GM18858 (cell line): ENCODE measurements at regions not wholly inside any gene's neighbourhood (a gene's known extent, or its start where the extent isn't known, plus 50 kb on each side); places are given as distances from the start of the nearest gene placed in this dataset.
"Not testable (repeated sequence)": the region's sequence is repeated elsewhere in the genome, so short reads cannot be mapped to it uniquely, and the experiment has no call there.

Source experiments
- ATAC-seq: cut with Tn5 transposase; IDR thresholded peaks from one replicate; pipeline ENCODE4 v1.9.1; 2021; ENCODE audit not compliant: unreplicated experiment

DNA sequence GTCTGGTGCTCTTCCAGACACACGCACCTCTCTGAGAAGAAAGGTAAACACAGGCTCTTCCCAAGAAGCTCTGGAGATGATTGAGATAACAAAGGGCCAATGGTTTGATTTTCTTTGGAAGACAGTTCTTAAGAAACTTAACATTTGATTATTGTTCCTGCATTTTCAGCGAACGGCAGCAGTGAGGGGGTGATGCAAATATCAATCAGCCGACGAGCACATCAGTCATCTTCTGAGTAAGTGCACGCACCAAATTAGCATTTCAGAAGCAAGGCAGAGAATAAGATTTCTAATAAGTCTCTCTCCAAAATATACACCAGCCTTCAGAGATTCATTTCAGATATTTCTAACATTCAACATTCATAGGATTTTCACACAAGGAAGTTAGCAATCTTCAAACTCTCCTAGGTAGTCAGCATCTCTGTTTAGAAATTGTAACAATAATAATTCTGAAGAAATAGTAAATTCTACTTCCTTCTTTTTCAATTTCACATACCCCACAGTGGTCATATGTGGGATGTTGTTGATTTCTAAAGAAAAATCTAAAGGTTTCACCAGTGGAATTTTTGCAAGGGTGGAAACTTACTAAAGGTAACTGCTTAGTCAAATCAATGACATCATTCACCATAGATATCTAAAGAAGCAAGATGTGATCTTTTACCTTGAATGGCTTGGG, 250.3 kb downstream of the SEC61B start:
- no peak for ATAC-seq

- ATAC-seq: no peak
Measured at GRCh38 chr9:99472916-99473245, 250.8 kb downstream of the SEC61B start.

- ATAC-seq: no peak
Measured at GRCh38 chr9:99474186-99474585, 252.1 kb downstream of the SEC61B start.

DNA sequence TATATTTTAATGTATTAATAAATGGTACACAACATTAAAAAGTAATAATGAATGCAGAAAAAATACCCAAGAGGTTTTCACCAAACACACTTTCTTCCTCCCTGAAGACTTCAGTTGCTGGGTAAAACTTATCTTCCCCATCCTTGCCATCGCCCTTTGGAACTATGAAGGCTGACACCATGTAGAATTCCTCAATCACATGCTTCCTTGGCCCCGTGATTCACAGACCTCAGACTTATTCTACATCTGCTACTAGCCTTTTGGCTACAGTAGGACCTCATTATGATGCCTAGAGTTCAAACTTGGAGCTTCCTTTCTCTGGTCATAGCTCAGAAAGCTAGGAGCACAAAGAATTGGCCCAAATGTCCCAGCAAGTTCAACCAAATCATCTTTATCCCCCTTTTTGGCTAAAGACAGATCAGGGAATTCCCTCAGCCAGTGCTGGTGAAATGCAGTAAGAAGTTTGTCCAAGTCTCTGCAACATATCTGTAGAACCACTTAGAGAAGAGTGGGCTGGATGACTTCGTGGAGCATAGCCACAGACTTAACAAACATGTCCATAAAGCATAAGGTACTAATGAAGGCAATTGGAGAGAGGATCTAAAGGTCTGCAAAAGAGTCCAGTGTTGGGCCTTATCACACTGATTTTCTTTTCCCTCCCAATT, 253.5 kb downstream of the SEC61B start:
- ATAC-seq: no peak

GRCh38 chr9:99478469-99479027, 256.5 kb downstream of the SEC61B start:
- ATAC-seq: no peak

- no peak for ATAC-seq
Measured at GRCh38 chr9:99479929-99480328, 257.8 kb downstream of the SEC61B start.

DNA sequence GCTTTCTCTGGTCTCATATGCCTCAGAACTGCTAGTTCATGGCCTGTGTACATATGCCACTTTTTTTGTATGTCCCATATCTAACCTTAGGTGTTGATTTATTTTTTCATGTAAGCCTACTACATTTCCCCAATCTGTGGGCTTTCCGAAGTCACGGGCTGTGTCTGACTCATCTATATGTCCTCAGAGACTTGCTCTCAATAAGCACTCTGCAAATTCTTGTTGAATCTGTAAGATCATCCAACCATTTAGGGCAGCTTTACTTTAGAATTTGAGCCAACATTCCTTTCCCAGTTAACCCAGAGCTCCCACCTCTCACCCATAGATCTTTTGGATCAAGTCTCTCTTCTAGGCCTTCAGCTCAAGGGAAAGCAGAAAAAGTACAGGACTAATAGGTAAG, 263.4 kb downstream of the SEC61B start:
- no peak for ATAC-seq

GRCh38 chr9:99486684-99487083, 264.6 kb downstream of the SEC61B start:
- no peak for ATAC-seq

DNA sequence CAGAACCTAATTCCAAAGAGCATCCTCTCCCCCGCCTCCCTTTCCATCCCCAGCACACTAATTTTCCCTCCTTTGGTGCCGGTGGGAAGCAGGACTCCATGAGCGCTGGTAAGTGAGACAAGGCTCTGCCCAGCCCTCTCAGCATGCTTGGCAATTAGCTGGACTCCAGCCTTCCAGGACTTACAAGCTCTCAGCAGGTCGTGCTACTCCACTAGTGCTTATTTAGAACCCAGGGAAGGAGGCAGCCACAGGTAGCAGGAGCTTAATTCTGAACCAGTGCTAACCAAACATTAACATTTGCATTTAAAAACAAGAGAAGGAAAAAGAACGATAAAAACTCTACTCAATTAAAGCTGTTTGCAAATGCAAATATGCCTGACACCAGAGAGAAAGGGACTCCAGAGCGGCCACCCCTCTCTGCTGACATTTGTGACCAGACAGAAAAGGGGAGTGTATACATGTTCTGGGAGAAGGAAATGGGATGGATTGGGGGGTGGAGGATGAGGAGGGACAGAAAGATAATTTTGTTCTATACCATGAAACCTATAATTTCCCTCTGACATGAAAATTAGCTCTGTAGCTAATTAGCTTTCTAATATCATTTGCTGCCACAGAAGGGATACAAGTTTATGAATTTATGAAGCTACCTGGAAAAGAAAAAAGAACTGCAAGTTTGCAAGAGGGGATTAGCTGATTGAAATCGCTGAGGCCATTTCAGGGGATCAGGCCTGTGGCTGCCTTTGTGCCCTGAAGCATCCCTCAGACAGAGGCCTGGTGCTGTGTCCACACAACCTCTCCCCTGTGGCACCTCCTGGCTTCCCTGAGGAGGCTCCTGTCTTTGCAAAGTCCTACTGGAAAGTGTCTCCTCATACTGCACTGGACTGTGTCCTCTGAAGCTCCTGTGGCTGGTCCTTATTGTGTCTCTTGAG, 266.3 kb downstream of the SEC61B start:
- no peak for ATAC-seq

DNA sequence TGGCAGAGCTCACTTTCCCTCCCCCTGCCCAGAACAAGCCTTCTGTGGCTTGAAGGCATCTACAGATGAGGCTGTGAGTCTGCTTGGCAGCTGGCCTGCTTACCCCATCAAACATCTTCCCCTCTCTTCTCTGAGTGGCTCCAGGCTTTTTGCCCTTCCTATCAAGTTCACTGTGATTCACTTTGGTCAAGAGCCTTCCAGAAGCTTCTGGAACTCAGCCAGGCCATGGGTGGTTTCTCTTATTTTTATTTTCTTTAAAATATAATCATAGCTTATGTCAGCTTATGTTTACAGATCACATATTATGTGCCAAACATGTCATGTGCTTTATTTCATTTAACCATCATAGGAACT, 267.0 kb downstream of the SEC61B start:
- ATAC-seq: no peak

GRCh38 chr9:99490729-99491128, 268.6 kb downstream of the SEC61B start:
- ATAC-seq: no peak

GRCh38 chr9:99491408-99492158, 269.5 kb downstream of the SEC61B start:
- no peak for ATAC-seq

DNA sequence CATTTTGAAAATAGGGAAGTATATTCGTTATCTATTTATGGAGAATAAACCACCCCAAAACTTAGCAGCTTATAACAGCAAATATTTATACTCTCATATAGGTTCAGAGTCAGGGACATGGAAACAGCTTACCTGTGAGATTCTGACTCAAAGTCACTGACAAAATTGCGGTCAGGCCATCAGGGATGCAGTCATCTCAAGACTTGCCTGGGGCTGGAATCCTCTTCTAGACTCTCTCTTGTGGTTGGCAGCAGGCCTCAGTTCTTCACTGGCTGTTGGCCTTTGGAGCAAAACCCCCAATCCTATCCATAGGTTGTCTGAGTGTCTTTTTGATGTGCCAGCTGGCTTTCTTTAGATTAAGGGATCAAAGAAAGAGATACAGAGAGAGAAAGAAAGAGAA, 275.6 kb downstream of the SEC61B start:
- no peak for ATAC-seq

DNA sequence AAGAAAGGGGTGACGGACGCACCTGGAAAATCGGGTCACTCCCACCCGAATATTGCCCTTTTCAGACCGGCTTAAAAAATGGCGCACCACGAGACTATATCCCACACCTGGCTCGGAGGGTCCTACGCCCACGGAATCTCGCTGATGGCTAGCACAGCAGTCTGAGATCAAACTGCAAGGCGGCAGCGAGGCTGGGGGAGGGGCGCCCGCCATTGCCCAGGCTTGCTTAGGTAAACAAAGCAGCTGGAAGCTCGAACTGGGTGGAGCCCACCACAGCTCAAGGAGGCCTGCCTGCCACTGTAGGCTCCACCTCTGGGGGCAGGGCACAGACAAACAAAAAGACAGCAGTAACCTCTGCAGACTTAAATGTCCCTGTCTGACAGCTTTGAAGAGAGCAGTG, 276.9 kb downstream of the SEC61B start:
- ATAC-seq: not testable (repeated sequence)

DNA sequence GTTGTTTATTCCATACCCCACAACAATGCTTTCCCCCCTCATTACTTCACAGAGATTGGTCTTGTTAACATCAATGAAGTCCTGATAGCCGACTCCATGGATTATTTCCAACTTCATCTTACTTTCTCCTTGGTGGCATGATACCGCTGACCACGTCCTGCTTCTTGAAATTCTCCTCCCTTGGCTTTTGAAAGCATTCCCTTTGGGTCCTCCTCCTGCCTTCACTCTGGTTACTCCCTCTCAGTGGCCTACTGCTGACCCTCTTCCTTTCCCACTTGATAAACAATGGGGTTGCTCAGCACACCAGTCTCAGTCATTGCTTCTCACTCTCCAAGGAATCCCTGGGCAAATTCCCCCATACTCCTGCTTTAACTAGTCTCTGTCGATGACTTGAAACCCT, 283.9 kb downstream of the SEC61B start:
- ATAC-seq: no peak

- no peak for ATAC-seq
Measured at GRCh38 chr9:99506747-99507348, 284.8 kb downstream of the SEC61B start.

- ATAC-seq: no peak
Measured at GRCh38 chr9:99509065-99509745, 287.1 kb downstream of the SEC61B start.

DNA sequence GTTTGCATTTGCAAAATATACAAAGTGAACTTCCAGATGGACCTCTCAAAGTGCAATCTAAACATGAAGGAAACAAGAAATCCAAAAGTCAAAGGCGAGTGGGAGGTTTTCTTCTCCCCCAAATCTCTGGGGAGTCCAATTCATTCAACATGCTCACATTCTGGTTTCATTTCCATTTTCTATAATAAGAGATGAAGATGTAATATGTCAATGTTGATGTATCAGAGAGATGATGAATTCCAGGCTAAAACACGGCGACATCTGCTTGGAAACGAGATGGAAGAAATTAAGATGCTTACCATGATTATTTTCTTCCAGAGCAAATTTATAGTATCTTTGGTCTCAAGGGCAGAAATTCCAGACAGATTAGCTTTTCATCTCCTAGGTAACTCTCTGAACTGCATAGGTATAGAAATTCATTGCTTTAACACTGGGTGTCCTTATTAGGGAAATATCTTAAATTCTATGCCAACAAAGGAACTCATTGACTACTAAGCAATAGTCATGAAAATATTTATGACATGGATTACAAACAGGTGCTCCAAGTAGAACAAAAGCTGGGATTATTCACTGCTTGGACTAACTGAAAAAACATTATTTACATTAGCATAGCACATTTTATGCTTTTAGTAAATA, 287.9 kb downstream of the SEC61B start:
- ATAC-seq: no peak

DNA sequence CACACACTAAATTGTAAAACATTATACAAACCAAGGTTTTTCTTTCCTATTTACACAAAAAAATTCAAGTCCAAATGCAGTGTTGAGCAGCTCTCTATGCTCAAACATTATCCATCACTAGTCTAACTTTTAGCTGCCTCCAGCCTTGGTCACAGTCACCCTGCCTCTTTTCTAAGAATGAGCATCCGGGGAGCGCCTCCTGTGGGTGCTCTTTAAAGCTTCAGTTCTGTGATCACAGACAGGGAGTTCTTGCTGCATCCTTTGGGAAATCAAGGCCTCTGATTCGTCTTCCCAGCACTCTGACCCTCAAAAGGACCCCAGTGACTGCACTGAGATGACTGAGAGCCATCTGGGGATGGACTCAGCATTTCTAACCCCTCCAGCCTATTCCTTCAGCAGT, 289.6 kb downstream of the SEC61B start:
- ATAC-seq: no peak
